H1 (cell line): ENCODE measurements at regions not wholly inside any gene's neighbourhood (a gene's known extent, or its start where the extent isn't known, plus 50 kb on each side); places are given as distances from the start of the nearest gene placed in this dataset.

Experiments used
- CTCF ChIA-PET: fragments of 300-600 bp; sonication (Branson Sonifier 250); formaldehyde crosslinking; loops from one replicate; lab custom pipeline; 2021; ENCODE audit not compliant: partially characterized antibody; lab: Charles Lee
- POLR2A ChIA-PET: fragments of 300-600 bp; sonication (Branson Sonifier 250); formaldehyde crosslinking; loops from one replicate; lab custom pipeline; 2021; ENCODE audit warnings: inconsistent platforms; ENCODE audit not compliant: partially characterized antibody; lab: Charles Lee
- DNase-seq, 2 experiments: peaks; one replicate each; pipeline versions ENCODE4 v3.0.0 to v3.0.0-alpha.2; 2010 to 2022; ENCODE audit warnings: low spot score in 2 of 2, low read depth in 1 of 2, mixed read lengths in 1 of 2
- FAIRE-seq: peaks from 2 replicates; lab custom pipeline; 2011; peaks lifted over from hg19 to GRCh38; lab: Jason Lieb, UNC
- H2AFZ ChIP-seq: 2 replicates; pipeline ENCODE4 v1.8.1; 2012; ENCODE audit warnings: low read length, inconsistent platforms
- H2AK5ac ChIP-seq: 2 replicates; pipeline ENCODE4 v1.6.1; 2013; ENCODE audit warnings: low read depth, low read length
- H2BK120ac ChIP-seq: replicated peaks from 2 replicates; pipeline ENCODE3; 2013; ENCODE audit warnings: low read depth, low read length, inconsistent platforms
- H2BK12ac ChIP-seq: 2 replicates; pipeline ENCODE4 v1.6.1; 2013; ENCODE audit warnings: low read depth, low read length
- H2BK15ac ChIP-seq: 2 replicates; pipeline ENCODE4 v1.6.1; 2013; ENCODE audit warnings: low read length
- H2BK20ac ChIP-seq: 2 replicates; pipeline ENCODE4 v1.6.1; 2013; ENCODE audit warnings: low read length
- H2BK5ac ChIP-seq: 2 replicates; pipeline ENCODE4 v1.6.1; 2013; ENCODE audit warnings: low read depth, low read length
- H3K14ac ChIP-seq: 2 replicates; pipeline ENCODE4 v1.6.1; 2013; ENCODE audit warnings: inconsistent platforms; ENCODE audit not compliant: insufficient read length
- H3K18ac ChIP-seq: 2 replicates; pipeline ENCODE4 v1.6.1; 2013; ENCODE audit warnings: low read length; ENCODE audit errors: extremely low read depth
- H3K23ac ChIP-seq: 2 replicates; pipeline ENCODE4 v1.6.1; 2013; ENCODE audit warnings: inconsistent platforms; ENCODE audit not compliant: insufficient read length
- H3K23me2 ChIP-seq: 2 replicates; pipeline ENCODE4 v1.6.1; 2013; ENCODE audit warnings: low read depth, low read length
- H3K27ac ChIP-seq: 2 replicates; pipeline ENCODE4 v1.6.1; 2011; ENCODE audit warnings: low read depth, low read length, inconsistent platforms
- H3K27me3 ChIP-seq, 4 experiments: replicated peaks in 1 of 4; 1 replicate in 1 of 4; 2 replicates in 3 of 4; pipeline versions ENCODE4 v1.6.1 to v1.8.1; 2011 to 2013; ENCODE audit warnings: low read length in 3 of 4, mild to moderate bottlenecking in 3 of 4, inconsistent platforms in 2 of 4, mixed read lengths in 2 of 4, moderate library complexity in 1 of 4; ENCODE audit not compliant: control insufficient read depth in 3 of 4, insufficient read depth in 3 of 4; ENCODE audit errors: extremely low read depth in 1 of 4
- H3K36me3 ChIP-seq, 4 experiments: 2 replicates each; pipeline versions ENCODE4 v1.6.1 to v1.8.1; 2011 to 2013; ENCODE audit warnings: mild to moderate bottlenecking in 4 of 4, low read length in 3 of 4, moderate library complexity in 2 of 4, control low read depth in 1 of 4, inconsistent platforms in 1 of 4; ENCODE audit not compliant: insufficient read depth in 4 of 4, control insufficient read depth in 2 of 4
- H3K4ac ChIP-seq: replicated peaks from 2 replicates; pipeline ENCODE3; 2013; ENCODE audit warnings: low read length, low read depth, mixed read lengths, inconsistent platforms; ENCODE audit not compliant: insufficient read length
- H3K4me1 ChIP-seq, 4 experiments: replicated peaks in 1 of 4; 1 replicate in 1 of 4; 2 replicates in 3 of 4; pipeline versions ENCODE4 v1.6.1 to v1.8.1; 2011 to 2013; ENCODE audit warnings: low read length in 3 of 4, inconsistent platforms in 2 of 4, mixed read lengths in 1 of 4; ENCODE audit not compliant: insufficient read depth in 4 of 4, control insufficient read depth in 3 of 4
- H3K4me2 ChIP-seq, 2 experiments: 2 replicates each; pipeline versions ENCODE4 v1.6.1 to v1.8.1; 2011 to 2013; ENCODE audit warnings: low read depth in 2 of 2, low read length in 2 of 2, control low read depth in 1 of 2, inconsistent platforms in 1 of 2, mild to moderate bottlenecking in 1 of 2; ENCODE audit not compliant: insufficient read depth in 1 of 2
- H3K4me3 ChIP-seq, 4 experiments: fragments of 200-600, 300-600 bp in 1 of 4; sonication (generic), shearing (Covaris generic), sonication (Bioruptor Twin) in 1 of 4; 2 replicates each; pipeline versions ENCODE4 v1.5.1 to v1.8.1; 2011 to 2016; ENCODE audit warnings: low read length in 4 of 4, low read depth in 3 of 4, control low read depth in 2 of 4, inconsistent platforms in 2 of 4, mild to moderate bottlenecking in 2 of 4, mixed read lengths in 1 of 4, moderate library complexity in 1 of 4; ENCODE audit not compliant: insufficient read depth in 2 of 4; ENCODE audit errors: extremely low read depth in 1 of 4
- H3K56ac ChIP-seq: replicated peaks from 2 replicates; pipeline ENCODE3; 2013; ENCODE audit warnings: low read depth, mild to moderate bottlenecking, mixed read lengths, low read length, inconsistent platforms; ENCODE audit not compliant: insufficient read length
- H3K79me1 ChIP-seq: 2 replicates; pipeline ENCODE4 v1.6.1; 2013; ENCODE audit warnings: low read depth, low read length, control low read depth
- H3K79me2 ChIP-seq, 2 experiments: 2 replicates each; pipeline versions ENCODE4 v1.6.1 to v1.8.1; 2012 to 2013; ENCODE audit warnings: low read length in 2 of 2, mild to moderate bottlenecking in 2 of 2, inconsistent platforms in 1 of 2; ENCODE audit not compliant: insufficient read depth in 2 of 2, control insufficient read depth in 1 of 2
- H3K9ac ChIP-seq, 4 experiments: replicated peaks in 1 of 4; 1 replicate in 1 of 4; 2 replicates in 3 of 4; pipeline versions ENCODE4 v1.6.1 to v1.8.1; 2011 to 2013; ENCODE audit warnings: low read depth in 3 of 4, low read length in 3 of 4, control low read depth in 2 of 4, mild to moderate bottlenecking in 2 of 4, moderate library complexity in 2 of 4, inconsistent platforms in 1 of 4; ENCODE audit errors: extremely low read depth in 1 of 4
- H3K9me3 ChIP-seq, 2 experiments: 2 replicates each; pipeline versions ENCODE4 v1.6.1 to v1.8.1; 2012 to 2013; ENCODE audit warnings: mild to moderate bottlenecking in 2 of 2, moderate library complexity in 2 of 2, control low read depth in 1 of 2, inconsistent platforms in 1 of 2, low read depth in 1 of 2, low read length in 1 of 2, mixed read lengths in 1 of 2; ENCODE audit not compliant: insufficient read depth in 2 of 2
- H4K20me1 ChIP-seq, 2 experiments: replicated peaks in 1 of 2; 2 replicates each; pipeline versions ENCODE3 to v1.8.1; 2011 to 2013; ENCODE audit warnings: inconsistent platforms in 2 of 2, low read length in 2 of 2, mild to moderate bottlenecking in 1 of 2; ENCODE audit not compliant: insufficient read depth in 2 of 2, control insufficient read depth in 1 of 2
- H4K5ac ChIP-seq: 2 replicates; pipeline ENCODE4 v1.6.1; 2013; ENCODE audit warnings: low read length, low read depth, mixed read lengths, inconsistent platforms; ENCODE audit not compliant: insufficient read length
- H4K8ac ChIP-seq: 2 replicates; pipeline ENCODE4 v1.8.0; 2013; ENCODE audit warnings: mild to moderate bottlenecking, moderate library complexity, low read length, inconsistent platforms; ENCODE audit not compliant: insufficient read depth; ENCODE audit errors: extremely low read depth
- H4K91ac ChIP-seq: replicated peaks from 2 replicates; pipeline ENCODE3; 2013; ENCODE audit warnings: low read length, mixed read lengths, inconsistent platforms; ENCODE audit not compliant: insufficient read length
- BCL11A ChIP-seq, 2 experiments: IDR thresholded peaks; one replicate each; pipeline ENCODE4 v1.6.1; 2011; ENCODE audit warnings: low read depth in 2 of 2, low read length in 2 of 2, mild to moderate bottlenecking in 2 of 2
- RFX5 ChIP-seq: IDR thresholded peaks from 2 replicates; pipeline ENCODE4 v1.6.1; 2011; ENCODE audit warnings: low read depth, low read length, improper control_type of control experiment, borderline replicate concordance
- RXRA ChIP-seq: IDR thresholded peaks from 2 replicates; pipeline ENCODE4 v1.6.1; 2011; ENCODE audit warnings: low read depth, mild to moderate bottlenecking, low read length, moderate library complexity; ENCODE audit not compliant: insufficient read depth
- SIX5 ChIP-seq: IDR thresholded peaks from 2 replicates; pipeline ENCODE4 v1.6.1; 2011; ENCODE audit warnings: mild to moderate bottlenecking, low read depth, low read length
- WGBS, 2 experiments: shearing (Covaris generic) in 1 of 2; methylation state at CpG; one replicate each; pipeline versions ENCODE4 v1.1.6 to v1.1.7; 2013 to 2015; ENCODE audit warnings: low lambda C conversion rate in 2 of 2, mixed read lengths in 2 of 2, inconsistent platforms in 1 of 2, low coverage in 1 of 2, missing lambda C conversion rate in 1 of 2; ENCODE audit not compliant: insufficient replicate concordance in 2 of 2, insufficient coverage in 1 of 2, insufficient read length in 1 of 2; ENCODE audit errors: extremely low coverage in 1 of 2, missing lambda C conversion rate in 1 of 2; 5-methylcytosine and 5-hydroxymethylcytosine counted together
- TF ChIP-seq, protein P1 (sequence below): IDR thresholded peaks from 2 replicates; pipeline ENCODE4 v1.6.1; 2011; ENCODE audit warnings: low read length, improper control_type of control experiment

DNA sequence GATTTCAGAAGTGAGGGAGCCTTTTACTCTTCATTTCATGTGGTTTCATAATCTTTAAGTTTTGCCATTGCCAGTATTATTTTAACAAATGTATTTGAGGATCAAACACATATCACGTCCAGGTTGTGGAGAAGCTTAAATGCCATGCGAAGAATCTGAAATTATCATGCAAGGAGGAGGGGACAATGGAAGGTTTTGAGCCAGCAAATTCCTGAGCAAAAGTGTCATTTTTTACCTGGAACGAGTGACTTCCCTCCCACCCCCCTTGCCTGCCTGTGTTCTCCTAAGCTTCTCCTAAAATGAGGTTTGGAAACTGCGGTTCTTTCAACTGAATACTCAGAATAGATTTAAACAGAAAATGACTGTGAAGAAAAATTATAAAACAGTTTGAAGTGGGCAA is 77.6 kb downstream of the C16orf95 start:
- Histone ChIP-seq H3K79me2 (no peaks in the 10 kb centered on the region), H3K4me3 (no peak overlapping the region), H2BK15ac (no peak overlapping the region), H2BK120ac (no peak overlapping the region), H4K5ac (no peak overlapping the region), H3K9me3 (no peaks in the 10 kb centered on the region), H2AK5ac (no peak overlapping the region), H4K20me1 (no peaks in the 10 kb centered on the region), H3K9ac (no peak overlapping the region), H3K4me2 (no peak overlapping the region), H3K4me1 (peaks cover 2 to 11% (median 8%) of the 10 kb centered on the region in 4 experiments; a peak in 6 of 7 replicates), H3K27me3 (no peaks in the 10 kb centered on the region), H4K8ac (no peak overlapping the region), H2BK5ac (no peak overlapping the region), H3K79me1 (no peaks in the 10 kb centered on the region), H3K14ac (no peak overlapping the region), H2BK12ac (no peak overlapping the region), H3K4ac (no peak overlapping the region), H3K27ac (no peak overlapping the region), H2AFZ (no peak overlapping the region), H3K23ac (no peak overlapping the region), H4K91ac (no peak overlapping the region), H3K18ac (no peak overlapping the region), H3K36me3 (no peaks in the 10 kb centered on the region), H3K56ac (no peak overlapping the region), H2BK20ac (no peak overlapping the region), H3K23me2 (no peaks in the 10 kb centered on the region)
- WGBS, 2 experiments: 75% methylated on average over 4 of the region's 4 CpGs; no CpG with 5 or more reads in 1 of the 2 experiments
- CTCF ChIA-PET: interaction anchor here (2.2 kb wide), 1 partner anchor 28 kb away, joined by 6 read pairs; no protein-coding TSS in a partner anchor
- FAIRE-seq (no peak), DNase-seq (no peak)
- POLR2A ChIA-PET: no interaction called here
- TF ChIP-seq RXRA (no peak), BCL11A (IDR thresholded peaks at IDR 0.05; ENCODE audit: low read depth in 2 of 2, low read length in 2 of 2) (no peak), RFX5 (no peak), SIX5 (no peak)
- TF ChIP-seq, protein P1, sequence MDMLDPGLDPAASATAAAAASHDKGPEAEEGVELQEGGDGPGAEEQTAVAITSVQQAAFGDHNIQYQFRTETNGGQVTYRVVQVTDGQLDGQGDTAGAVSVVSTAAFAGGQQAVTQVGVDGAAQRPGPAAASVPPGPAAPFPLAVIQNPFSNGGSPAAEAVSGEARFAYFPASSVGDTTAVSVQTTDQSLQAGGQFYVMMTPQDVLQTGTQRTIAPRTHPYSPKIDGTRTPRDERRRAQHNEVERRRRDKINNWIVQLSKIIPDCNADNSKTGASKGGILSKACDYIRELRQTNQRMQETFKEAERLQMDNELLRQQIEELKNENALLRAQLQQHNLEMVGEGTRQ: no peak
